ENCODE measurements at regions not wholly inside any gene's neighbourhood (a gene's known extent, or its start where the extent isn't known, plus 50 kb on each side); places are given as distances from the start of the nearest gene placed in this dataset.
"Not testable (repeated sequence)": the region's sequence is repeated elsewhere in the genome, so short reads cannot be mapped to it uniquely, and the experiment has no call there.

DNA sequence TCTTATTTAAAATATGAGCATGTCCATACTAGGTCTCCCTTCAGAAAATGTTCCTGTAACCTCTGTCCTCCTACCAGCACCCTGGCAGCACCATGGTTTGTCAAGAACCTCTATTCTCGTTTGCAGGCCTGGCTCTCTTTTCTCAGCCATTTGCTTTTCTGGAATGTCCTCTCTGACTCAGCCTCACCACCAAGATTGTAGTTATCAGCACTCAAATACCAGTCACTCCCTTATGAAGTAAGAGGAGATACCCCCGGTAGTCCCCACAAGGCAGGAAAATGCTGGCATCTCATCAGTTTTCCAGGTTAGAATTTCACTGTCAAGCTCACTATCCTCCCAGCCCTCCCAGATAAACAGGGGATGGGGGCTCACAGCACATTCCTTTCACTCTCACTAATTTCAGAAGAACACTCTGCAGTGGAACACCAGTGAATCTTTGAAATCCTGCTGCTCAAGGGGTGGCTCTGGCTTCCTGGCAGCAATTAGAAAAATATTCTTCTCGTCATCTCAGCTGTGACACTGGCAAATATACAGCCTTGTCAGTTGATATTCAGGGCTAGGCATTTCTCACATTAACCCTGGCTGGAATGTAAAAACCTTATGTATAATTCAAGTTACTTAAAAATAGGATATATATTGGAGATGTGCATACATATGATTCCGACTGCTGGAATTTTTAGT is 129.2 kb downstream of the TBX18 start:
- no peak for DNase-seq

DNA sequence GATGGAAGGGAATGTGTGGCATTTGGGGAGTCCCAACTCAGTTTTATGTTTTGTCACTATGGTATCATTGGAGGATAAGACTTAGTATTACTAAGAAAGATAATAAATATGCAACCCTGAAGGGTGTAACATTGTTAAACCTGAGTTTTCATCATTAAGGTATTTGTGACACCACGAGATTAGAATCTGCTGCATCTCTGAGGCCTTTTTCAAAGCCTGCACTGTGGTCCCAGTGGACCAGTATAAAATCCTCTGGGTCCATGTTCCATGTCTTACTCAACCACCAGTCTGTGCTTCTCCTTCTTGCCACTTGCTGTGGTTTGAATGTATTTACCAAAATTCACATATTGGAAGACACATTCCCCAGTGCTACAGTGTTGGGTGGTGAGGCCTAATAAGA is 130.6 kb downstream of the TBX18 start:
- DNase-seq = no peak

DNA sequence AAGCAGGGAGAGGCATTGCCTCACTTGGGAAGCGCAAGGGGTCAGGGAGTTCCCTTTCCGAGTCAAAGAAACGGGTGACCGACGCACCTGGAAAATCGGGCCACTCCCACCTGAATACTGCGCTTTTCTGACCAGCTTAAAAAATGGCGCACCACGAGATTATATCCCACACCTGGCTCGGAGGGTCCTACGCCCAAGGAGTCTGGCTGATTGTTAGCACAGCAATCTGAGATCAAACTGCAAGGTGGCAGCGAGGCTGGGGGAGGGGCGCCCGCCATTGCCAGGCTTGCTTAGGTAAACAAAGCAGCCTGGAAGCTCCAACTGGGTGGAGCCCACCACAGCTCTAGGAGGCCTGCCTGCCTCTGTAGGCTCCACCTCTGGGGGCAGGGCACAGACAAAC is 137.9 kb downstream of the TBX18 start:
- not testable (repeated sequence) for DNase-seq

DNA sequence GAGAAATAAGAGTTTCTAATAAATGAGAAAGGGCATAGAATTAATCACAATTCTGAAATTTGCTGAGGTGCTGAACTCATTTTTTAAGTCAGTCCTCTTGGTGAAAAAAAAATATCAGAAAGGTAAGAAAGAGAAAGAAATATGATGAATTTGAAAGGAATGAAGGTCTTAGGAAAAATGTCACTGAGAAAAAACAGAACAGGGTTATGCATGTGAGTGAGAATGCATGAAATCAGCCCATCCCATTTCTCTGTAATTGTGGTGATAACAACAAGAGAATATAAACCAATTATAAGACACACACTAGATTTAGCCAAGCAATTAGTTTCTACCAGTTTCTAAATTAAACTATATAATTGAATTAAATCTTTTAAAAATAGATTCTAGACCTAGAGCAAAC is 138.9 kb downstream of the TBX18 start:
- DNase-seq = no peak

DNA sequence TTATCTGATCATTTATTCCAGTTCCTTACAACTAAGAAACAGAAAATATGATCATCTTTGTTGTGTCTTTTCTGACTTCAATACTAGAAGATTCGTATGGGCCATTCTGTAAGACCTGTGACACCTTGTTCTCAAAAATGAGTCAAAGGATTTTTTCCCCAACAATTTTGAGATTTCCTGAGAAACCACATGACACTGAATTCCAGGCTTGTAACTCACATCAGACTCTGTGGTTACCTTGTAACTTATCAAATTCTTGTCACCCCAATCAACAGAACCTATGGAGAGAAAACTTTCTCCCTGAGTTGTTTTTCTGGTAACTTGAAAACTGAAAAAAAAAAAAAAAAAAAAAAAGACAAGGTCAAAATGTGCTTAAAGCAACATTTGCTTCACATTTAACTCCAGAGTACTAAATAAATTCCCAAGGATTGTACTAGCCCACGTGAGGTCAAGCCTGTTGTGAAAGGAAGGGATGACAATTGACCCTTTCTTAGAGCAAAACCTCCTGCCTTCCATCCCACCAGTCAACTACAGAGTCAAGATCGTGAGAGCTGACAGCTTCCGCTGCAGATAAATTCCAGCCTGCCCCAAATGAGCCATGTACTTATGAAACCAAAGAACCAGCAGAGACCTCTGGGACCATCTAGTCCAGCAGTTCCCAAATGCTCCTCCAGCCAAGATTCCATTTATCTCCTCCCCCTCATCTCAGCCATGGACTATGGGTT is 140.3 kb downstream of the TBX18 start:
- DNase-seq = peak; percentile 4 to 86 (median 30)

DNA sequence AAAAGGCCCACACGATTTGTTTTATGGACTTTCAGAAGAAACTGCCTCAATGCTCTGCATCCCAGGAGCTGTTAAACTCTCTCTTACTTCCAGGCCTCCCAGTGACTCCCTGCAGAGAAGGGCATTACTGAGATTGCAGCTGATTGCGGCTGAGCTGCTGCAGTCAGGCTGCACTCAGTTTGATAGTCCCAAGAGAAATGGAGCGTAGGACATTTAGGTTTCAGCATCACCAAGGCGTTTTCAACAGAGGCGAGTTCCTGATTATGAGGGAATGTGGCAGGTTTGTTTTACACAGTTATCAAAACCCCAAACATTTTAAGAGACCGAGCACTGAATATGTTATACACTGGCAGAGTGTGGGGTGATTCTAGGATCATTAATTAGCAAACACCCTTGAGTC is 145.6 kb downstream of the TBX18 start:
- DNase-seq = no peak

DNA sequence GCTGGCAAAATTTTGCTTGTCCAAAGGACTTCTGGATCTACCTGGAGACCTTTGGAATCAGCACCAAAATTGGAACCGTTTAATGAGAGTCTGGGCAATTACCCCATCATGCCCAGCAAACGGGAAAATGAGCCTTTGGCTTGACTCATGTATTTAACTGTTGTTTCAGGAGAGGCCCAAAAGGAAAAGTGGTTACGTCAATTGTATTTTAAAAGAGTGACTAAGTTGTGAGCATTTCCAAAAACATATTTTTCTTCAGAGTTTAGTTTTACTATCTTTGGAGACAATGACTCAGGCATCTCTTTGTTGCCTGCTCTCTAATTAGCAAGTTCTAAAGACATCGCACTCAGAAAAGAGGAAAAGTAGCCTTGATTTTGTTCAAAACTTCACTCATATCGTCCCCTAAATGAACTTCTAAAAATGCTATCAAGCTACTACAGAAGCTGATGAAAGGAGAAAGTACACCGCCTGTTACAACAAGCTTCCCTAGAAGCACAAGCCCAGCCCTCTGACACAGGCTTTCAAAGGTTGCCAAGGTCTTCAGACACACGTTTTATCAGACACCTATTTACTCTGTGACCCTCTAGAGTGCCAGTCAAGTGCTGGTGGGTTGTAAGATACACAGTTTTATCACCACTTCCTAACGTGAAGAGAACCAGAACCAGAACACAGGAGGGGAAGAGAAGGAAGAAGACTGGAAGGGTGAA is 146.2 kb downstream of the TBX18 start:
- peak in 1 of 3 donors; percentile 78 for DNase-seq

DNA sequence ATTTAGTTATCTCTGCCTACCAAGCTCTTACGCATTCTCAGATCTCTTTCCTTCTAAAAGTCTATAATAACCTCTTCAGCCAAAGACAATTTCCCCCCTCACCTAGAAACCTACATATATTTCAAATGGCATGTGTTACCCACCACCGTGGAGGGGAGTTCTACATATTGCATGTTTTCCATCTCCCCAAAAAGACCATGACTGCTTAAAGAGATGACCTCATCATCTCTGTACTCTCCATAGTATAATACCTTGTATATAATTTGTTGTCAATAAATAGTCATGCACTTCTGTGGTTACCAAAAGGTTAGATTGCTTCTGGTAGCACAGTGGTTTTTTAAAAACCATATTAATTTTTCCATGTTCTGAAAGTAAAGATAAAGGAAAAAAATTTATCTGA is 148.4 kb downstream of the TBX18 start:
- DNase-seq = no peak

DNA sequence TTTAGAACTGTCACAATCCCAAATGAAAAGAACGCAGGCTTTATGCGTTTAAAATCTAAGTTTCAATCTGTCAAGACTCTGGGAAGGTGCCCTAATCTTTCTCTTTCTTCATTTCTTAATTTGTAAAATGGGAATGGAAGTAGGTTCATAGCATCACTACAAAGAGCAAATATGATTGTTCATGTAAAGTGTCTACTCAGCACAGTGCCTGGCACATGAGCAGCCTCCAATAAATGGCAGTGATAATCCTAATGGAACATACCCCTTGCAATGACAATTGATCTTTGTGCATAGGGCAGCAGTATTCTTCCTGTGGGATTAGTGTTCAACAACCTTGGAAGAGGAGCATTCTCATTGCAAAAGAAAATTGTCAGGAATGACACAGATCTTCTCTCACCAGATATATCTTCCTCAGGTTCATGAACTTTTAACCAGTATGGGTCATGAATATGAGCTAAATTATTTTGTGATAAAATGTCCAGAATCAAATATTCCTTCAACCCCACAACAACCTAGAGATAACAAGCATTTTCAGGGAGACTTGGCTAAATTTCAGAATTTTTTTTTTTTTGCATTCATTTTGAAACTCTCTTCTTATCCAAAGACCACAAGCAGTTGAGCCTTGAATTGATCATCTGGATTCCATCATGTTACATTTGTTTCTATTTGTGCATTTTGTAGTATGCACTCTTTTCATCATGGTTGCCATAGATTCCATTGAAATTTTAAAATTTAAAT is 149.1 kb downstream of the TBX18 start:
- DNase-seq = no peak

DNA sequence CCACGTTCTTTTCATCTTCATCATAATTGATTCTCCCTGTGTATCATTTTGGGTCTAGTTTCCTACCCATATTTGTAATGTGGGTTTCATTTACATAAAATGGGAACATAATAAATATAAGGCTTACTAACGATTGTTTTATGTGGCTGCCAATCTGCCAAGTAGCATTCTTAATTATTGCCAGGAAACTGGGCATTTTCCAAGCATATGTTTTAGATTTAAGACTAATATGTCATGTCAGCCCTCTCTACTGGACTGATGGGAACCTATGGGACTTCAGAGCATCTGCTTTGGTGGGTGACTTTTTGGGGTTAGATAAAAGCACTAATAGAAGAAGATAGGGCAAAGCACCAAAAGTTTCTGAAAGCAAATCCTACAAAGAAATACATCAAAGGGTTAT is 157.5 kb downstream of the TBX18 start:
- no peak for DNase-seq

DNA sequence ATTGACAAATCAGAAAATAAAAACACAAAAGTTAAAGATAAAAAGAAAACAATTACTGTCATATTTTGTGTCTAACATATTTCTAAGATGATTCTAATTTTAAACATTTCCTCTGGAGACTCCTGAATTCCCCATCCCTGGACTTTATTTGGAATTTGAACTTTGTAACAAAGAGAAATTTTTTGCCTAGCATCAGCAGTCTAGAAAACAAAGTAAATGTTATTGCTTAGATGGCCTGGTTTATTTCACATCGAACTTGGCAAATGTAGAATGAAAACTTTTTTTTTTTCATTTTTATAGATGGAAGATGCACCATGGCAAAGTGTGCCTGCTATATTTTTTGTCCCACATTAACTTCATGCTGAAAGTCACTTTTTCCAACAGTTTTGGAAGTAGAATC is 159.1 kb downstream of the TBX18 start:
- DNase-seq = no peak

DNA sequence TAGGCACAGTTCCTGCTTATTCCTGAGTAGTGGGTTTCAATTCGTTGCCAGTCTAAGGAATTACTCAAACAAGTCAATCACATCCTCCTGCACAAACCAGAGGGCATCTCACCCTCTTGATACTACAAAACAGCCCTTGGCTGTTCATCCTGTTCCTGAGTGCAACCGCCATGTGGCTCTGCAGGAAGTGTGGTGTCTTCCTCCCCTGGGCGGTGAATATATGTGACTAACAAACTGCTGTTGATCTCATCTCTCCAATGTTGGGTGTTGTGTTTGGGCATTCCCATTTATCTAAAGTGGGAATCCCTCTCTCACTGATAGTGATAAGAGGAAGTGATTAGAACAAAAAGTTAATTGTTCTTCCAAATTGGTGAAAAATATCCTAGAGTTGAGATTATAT is 163.0 kb downstream of the TBX18 start:
- DNase-seq = no peak

DNA sequence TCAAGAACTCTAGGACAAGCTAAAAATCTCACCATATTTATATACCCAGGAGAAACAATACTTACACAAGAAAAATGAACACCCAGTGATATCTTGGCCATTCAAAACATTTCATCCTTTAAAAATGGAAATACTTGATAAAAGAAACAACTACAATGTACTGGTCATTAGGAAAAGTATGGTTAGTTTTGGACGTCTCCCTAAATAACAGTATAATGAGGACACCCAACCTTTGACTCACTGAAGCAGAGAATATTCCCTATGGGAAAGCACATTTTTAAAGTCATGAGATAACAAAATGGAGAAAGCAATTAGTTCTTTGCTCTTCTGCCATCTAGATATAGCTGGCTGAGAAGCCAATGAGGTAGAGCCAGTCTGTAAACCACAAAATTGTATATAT is 164.4 kb downstream of the TBX18 start:
- no peak for DNase-seq

DNA sequence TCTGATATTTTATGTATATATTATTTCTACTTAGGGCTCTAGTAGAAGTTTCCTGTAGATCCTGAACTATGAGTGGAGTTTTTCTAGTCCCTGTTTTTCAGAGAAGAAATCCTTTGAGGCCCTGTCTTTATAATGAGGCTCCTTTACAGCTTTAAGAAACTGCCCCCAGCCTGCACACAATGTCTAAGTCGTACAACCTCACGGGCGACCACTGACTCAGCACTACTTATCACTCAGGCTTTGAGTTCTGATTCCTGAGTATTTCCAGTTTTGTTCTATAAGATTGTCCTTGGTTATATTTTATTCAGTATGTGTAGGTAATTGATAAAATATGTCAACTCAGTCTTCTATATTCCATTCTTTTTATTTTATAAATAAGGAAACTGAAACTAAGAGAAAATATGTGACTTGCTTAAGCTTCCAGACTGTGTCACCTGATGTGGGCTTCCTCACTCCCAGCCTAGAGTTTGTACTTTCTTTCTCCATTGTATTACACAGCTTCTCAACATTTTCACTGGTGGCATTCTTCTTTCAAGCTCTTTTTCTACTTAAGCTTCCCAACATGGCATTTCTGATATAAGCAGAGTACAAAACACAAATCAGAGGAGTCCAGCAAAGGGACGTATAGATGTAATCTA is 167.0 kb downstream of the TBX18 start:
- no peak for DNase-seq

DNA sequence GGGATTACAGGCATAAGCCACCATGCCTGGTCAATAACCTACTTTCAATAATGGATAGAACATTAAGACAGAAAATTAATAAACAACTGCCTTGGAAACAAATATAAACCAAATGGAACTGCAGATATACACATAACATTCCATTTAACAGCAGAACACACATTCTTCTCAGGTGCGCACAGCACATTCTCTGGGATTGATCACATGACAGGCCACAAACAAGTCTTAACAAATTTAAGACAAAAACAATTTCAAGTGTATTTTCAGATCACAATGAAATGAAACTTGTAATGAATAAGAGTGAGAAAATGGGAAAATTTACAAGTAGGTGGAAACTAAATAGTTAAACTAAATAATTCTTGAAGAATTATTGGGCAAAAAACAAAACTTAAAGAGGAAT is 167.9 kb downstream of the TBX18 start:
- DNase-seq = no peak

DNA sequence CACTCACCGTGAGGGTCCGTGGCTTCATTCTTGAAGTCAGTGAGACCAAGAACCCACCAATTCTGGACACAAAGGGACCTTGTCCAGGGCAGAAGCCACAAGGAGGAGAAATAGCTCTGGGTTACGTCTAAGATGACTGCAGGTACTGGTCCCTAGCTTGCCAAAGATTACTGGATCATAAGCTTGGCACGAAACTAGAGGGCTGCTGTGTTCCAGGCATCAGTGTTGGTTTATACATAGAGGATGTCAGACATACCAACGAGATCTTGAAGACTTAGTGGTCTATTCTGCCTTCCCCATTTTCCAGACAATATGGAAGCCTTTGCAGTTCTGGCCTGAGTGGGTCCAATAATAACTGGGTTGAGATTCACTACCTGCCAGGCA is 175.7 kb downstream of the TBX18 start:
- DNase-seq = no peak

DNA sequence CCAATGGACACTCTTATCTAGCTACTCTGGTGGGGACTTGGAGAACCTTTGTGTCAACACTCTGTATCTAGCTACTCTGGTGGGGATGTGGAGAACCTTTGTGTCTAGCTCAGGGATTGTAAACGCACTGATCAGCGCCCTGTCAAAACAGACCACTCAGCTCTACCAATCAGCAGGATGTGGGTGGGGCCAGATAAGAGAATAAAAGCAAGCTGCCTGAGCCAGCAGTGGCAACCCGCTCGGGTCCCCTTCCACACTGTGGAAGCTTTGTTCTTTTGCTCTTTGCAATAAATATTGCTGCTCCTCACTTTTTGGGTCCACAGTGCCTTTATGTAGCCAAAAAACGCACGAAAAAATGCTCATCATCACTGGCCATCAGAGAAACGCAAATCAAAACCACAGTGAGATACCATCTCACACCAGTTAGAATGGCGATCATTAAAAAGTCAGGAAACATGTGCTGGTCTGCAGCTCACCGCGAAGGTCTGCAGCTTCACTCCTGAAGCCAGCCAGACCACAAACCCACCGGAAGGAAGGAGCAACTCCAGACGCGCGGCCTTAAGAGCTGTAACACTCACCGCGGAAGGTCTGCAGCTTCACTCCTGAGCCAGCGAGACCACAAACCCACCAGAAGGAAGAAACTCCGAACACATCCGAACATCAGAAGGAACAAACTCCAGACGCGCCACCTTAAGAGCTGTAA is 176.3 kb downstream of the TBX18 start:
- DNase-seq = not testable (repeated sequence)

DNA sequence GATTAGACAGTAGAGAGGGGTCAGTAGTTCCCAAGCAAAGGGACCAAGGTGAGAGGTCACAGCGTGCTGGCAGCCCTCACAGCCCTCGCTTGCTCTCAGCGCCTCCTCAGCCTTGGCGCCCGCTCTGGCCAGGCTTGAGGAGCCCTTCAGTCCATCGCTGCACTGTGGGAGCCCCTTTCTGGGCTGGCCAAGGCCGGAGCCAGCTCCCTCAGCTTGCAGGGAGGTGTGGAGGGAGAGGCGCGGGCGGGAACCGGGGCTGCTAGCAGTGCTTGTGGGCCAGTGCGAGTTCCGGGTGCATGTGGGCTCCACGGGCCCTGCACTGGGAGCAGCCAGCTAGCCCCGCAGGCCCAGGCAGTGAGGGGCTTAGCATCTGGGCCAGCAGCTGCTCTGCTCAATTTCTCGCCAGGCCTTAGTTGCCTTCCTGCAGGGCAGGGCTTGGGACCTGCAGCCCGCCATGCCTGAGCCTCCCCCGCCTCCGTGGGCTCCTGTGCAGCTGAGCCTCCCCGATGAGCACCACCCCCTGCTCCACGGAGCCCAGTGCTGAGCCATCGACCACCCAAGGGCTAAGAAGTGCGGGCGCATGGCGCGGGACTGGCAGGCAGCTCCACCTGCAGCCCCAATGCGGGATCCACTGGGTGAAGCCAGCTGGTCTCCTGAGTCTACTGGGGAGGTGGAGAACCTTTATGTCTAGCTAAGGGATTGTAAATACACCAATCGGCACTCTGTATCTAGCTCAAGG is 177.0 kb downstream of the TBX18 start:
- not testable (repeated sequence) for DNase-seq

DNA sequence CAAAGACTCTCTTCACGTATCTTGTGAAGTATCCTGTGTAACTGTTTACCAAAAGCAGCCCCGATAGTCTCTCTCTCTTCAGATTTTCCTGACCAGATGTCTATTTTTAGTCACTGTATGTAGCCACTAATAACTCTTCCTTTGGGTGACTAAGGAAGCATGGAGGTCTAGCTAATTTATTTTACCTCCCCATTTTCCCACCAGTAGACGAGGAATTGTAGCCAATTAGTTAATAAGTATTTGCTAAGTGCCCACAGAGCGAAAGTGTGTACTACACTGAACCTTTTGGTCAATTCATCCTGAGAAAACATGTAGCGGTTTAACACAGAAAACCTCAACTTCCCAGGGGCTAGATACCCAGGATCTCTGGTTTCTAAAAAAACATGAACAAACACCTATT is 180.6 kb downstream of the TBX18 start:
- DNase-seq = no peak

DNA sequence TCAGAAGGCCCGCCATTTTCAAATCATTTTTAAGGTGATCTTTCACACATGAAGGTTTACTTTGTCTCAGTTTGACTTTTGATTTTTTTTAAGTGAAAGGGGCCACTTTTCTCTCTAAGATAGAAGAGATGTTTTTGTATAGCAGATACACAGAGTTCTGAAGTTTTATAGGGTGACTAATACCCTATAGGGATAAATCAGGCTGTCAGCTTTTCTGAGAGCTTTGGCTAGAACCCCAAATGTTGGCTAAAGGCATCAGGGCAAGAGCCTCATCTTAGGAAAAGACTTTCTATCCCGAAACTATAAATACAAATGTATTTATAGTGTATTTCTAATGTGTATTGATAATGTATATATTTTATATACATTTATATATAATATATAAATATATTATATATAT is 181.4 kb downstream of the TBX18 start:
- no peak for DNase-seq

Measured in muscle of back (tissue), 3 donors.